ENCODE measurements at regions not wholly inside any gene's neighbourhood (a gene's known extent, or its start where the extent isn't known, plus 50 kb on each side); places are given as distances from the start of the nearest gene placed in this dataset.

DNA sequence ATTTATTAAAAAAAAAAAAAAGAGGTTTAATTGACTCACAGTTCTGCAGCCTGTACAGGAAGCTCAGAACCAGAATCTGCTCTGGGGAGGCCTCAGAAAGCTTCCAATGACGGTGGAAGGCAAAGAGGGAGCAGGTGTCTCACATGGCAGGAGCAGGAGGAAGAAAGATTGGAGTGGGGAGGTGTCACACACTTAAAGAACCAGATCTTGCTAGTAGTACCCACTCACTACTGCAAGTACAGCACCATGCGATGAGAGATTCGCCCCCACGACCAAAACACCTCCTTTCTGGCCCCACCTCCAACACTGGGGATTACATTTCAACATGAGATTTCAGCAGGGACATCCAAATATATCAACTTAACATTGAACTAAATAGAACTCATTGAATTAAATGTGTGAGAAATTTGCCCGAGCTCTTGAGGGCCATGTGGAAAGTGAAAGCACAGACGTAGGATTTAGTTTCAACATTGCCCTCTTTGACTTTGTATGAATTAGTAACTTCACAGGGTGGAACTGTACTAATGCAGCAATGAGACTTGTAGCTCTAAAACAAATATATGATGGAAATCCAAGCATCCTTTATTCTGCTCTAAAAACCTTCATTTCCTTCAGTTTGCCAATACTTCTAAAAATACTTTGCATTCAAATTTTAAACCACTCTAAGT lies 628.2 kb downstream of the FAM181B start:
- no peak for DNase-seq
- no peaks in the 10 kb centered on the region for H3K27me3 Mint-ChIP-seq (ENCODE audit: insufficient read depth)
- no peak overlapping the region for H3K4me3 Mint-ChIP-seq
- H3K4me3 ChIP-seq (ENCODE audit: low read length) = no peak overlapping the region
- no peak overlapping the region for H3K27ac Mint-ChIP-seq
- WGBS, 2 experiments (ENCODE audit: insufficient coverage in 1 of 2, insufficient read length in 1 of 2) = 90 to 92% methylated on average over 2 to 6 of the region's 6 CpGs
- no peaks in the 10 kb centered on the region for H3K36me3 Mint-ChIP-seq (ENCODE audit: low read depth)
- no peaks in the 10 kb centered on the region for H3K36me3 ChIP-seq (ENCODE audit: control insufficient read depth, insufficient read depth, low read length)
- H3K4me1 Mint-ChIP-seq = no peaks in the 10 kb centered on the region
- TF ChIP-seq, protein P1, sequence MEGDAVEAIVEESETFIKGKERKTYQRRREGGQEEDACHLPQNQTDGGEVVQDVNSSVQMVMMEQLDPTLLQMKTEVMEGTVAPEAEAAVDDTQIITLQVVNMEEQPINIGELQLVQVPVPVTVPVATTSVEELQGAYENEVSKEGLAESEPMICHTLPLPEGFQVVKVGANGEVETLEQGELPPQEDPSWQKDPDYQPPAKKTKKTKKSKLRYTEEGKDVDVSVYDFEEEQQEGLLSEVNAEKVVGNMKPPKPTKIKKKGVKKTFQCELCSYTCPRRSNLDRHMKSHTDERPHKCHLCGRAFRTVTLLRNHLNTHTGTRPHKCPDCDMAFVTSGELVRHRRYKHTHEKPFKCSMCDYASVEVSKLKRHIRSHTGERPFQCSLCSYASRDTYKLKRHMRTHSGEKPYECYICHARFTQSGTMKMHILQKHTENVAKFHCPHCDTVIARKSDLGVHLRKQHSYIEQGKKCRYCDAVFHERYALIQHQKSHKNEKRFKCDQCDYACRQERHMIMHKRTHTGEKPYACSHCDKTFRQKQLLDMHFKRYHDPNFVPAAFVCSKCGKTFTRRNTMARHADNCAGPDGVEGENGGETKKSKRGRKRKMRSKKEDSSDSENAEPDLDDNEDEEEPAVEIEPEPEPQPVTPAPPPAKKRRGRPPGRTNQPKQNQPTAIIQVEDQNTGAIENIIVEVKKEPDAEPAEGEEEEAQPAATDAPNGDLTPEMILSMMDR (conservative IDR thresholded peaks at IDR 0.05) = no peak
- H3K9me3 Mint-ChIP-seq = peaks cover 2% of the 10 kb centered on the region
- no peaks in the 10 kb centered on the region for H3K4me1 ChIP-seq (ENCODE audit: control insufficient read depth, insufficient read depth, low read length)
- no peak overlapping the region for H3K27ac ChIP-seq (ENCODE audit: low read depth, low read length)
- no peaks in the 10 kb centered on the region for H3K9me3 ChIP-seq (ENCODE audit: control insufficient read depth, low read length)
- H3K27me3 ChIP-seq (ENCODE audit: control insufficient read depth, insufficient read depth, low read length, poor library complexity, severe bottlenecking) = no peaks in the 10 kb centered on the region
- no peak overlapping the region for H3K9ac ChIP-seq (ENCODE audit: extremely low read depth, low read length, poor library complexity, severe bottlenecking)

DNA sequence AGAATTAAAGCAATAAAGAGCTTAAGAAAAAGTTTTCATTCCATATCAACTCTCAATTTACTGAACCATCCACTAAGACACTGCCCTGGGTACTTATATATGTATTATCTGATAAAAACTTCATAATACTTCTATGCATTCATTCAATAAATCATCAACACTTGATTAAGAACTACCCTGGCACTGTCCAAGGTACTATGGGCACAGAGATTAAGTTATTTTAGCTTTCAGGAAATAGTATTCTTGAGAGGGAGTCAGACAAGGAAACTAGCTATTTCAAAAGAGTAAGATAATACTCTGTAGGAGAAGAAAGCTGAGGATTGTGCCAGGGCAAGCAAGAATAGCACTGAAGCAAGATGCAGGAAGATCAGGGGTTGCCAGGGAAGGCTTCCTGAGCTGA lies 640.8 kb downstream of the FAM181B start:
- Mint-ChIP-seq H3K27ac (no peak overlapping the region), H3K27me3 (ENCODE audit: insufficient read depth) (no peaks in the 10 kb centered on the region), H3K36me3 (ENCODE audit: low read depth) (no peaks in the 10 kb centered on the region), H3K9me3 (no peaks in the 10 kb centered on the region), H3K4me3 (no peak overlapping the region), H3K4me1 (peaks cover 3% of the 10 kb centered on the region)
- Histone ChIP-seq H3K9me3 (ENCODE audit: control insufficient read depth, low read length) (no peaks in the 10 kb centered on the region), H3K27me3 (ENCODE audit: control insufficient read depth, insufficient read depth, low read length, poor library complexity, severe bottlenecking) (no peaks in the 10 kb centered on the region), H3K4me3 (ENCODE audit: low read length) (no peak overlapping the region), H3K27ac (ENCODE audit: low read depth, low read length) (no peak overlapping the region), H3K4me1 (ENCODE audit: control insufficient read depth, insufficient read depth, low read length) (no peaks in the 10 kb centered on the region), H3K36me3 (ENCODE audit: control insufficient read depth, insufficient read depth, low read length) (no peaks in the 10 kb centered on the region), H3K9ac (ENCODE audit: extremely low read depth, low read length, poor library complexity, severe bottlenecking) (no peak overlapping the region)
- no peak for DNase-seq
- TF ChIP-seq, protein P1 (conservative IDR thresholded peaks at IDR 0.05) = no peak

DNA sequence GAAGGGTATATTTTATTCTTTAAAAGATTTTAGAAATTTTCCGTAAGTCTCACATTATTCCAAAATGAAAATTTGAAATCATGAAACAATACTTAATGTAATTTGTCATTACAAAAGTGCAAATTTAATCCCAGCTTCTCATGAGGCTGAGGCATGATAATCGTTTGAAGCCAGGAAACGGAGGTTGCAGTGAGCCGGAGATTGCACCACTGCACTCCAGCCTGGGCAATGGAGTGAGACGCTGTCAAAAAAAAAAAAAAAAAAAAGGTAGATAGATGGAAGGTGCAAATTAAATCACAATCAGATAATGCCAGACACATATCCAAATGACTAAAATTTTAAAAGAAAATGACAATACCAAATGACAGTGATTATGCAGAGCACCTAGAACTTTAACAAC lies 644.2 kb downstream of the FAM181B start:
- H3K9me3 Mint-ChIP-seq = no peaks in the 10 kb centered on the region
- no peak overlapping the region for H3K27ac Mint-ChIP-seq
- DNase-seq = no peak
- no peaks in the 10 kb centered on the region for H3K27me3 Mint-ChIP-seq (ENCODE audit: insufficient read depth)
- Histone ChIP-seq H3K9ac (ENCODE audit: extremely low read depth, low read length, poor library complexity, severe bottlenecking) (no peak overlapping the region), H3K9me3 (ENCODE audit: control insufficient read depth, low read length) (no peaks in the 10 kb centered on the region), H3K27me3 (ENCODE audit: control insufficient read depth, insufficient read depth, low read length, poor library complexity, severe bottlenecking) (no peaks in the 10 kb centered on the region), H3K4me1 (ENCODE audit: control insufficient read depth, insufficient read depth, low read length) (peaks cover 3% of the 10 kb centered on the region), H3K4me3 (ENCODE audit: low read length) (no peak overlapping the region), H3K27ac (ENCODE audit: low read depth, low read length) (no peak overlapping the region), H3K36me3 (ENCODE audit: control insufficient read depth, insufficient read depth, low read length) (no peaks in the 10 kb centered on the region)
- WGBS, 2 experiments (ENCODE audit: insufficient coverage in 1 of 2, insufficient read length in 1 of 2) = 97 to 100% methylated on average over 1 to 4 of the region's 5 CpGs
- no peaks in the 10 kb centered on the region for H3K36me3 Mint-ChIP-seq (ENCODE audit: low read depth)
- TF ChIP-seq, protein P1 (conservative IDR thresholded peaks at IDR 0.05) = no peak
- no peak overlapping the region for H3K4me3 Mint-ChIP-seq
- peaks cover 6% of the 10 kb centered on the region for H3K4me1 Mint-ChIP-seq

All from endodermal cell (in vitro differentiated cells).